Epithelial cell of proximal tubule (primary cell): ENCODE measurements at regions not wholly inside any gene's neighbourhood (a gene's known extent, or its start where the extent isn't known, plus 50 kb on each side); places are given as distances from the start of the nearest gene placed in this dataset.

ENCODE experiments used
- DNase-seq: peaks from one replicate; pipeline ENCODE4 v3.0.0-alpha.2; 2011; ENCODE audit warnings: low read depth
- H3K4me3 ChIP-seq: 2 replicates; pipeline ENCODE4 v1.5.1; 2011; ENCODE audit warnings: low read depth, mild to moderate bottlenecking, low read length
- TF ChIP-seq, protein P1 (sequence below): conservative IDR thresholded peaks from 2 replicates; pipeline ENCODE4 v1.5.1; 2012; ENCODE audit warnings: low read depth, mild to moderate bottlenecking, low read length

DNA sequence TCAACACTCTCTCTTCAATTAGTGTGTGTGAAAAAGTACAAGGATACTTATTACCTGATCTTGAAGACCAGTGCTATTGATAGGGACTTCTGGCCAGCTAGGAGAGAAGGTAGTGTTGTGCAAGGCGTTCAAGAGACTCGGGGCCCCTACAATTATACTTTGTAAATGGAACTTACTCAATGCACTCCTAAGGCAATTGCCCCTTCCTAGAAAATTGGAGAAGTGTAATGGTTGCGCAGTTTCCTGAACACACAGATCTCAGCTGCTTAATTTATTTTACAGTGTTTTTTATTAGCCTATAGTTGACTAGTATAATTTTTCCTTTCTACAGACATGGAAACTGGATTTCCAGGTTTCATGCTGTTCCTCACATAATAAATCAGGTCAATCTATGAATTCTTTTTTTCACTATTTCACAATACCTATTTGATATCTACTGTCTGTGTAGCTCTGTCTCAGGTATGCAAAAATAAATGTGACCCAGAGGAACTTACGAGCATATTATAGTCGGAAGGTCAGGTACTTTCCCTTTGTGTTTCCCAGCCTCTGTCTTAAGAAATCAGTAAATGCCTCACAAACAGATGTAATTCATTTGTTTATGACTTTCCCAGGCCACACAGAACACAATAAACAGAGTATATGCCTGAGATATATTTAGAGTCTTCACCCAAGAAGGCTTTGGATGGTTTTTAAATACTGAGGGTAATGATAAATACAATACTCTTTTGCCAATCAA lies 89.1 kb upstream of the TET2 start:
- no peak overlapping the region for H3K4me3 ChIP-seq
- TF ChIP-seq, protein P1, sequence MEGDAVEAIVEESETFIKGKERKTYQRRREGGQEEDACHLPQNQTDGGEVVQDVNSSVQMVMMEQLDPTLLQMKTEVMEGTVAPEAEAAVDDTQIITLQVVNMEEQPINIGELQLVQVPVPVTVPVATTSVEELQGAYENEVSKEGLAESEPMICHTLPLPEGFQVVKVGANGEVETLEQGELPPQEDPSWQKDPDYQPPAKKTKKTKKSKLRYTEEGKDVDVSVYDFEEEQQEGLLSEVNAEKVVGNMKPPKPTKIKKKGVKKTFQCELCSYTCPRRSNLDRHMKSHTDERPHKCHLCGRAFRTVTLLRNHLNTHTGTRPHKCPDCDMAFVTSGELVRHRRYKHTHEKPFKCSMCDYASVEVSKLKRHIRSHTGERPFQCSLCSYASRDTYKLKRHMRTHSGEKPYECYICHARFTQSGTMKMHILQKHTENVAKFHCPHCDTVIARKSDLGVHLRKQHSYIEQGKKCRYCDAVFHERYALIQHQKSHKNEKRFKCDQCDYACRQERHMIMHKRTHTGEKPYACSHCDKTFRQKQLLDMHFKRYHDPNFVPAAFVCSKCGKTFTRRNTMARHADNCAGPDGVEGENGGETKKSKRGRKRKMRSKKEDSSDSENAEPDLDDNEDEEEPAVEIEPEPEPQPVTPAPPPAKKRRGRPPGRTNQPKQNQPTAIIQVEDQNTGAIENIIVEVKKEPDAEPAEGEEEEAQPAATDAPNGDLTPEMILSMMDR, result no peak
- DNase-seq, result no peak

DNA sequence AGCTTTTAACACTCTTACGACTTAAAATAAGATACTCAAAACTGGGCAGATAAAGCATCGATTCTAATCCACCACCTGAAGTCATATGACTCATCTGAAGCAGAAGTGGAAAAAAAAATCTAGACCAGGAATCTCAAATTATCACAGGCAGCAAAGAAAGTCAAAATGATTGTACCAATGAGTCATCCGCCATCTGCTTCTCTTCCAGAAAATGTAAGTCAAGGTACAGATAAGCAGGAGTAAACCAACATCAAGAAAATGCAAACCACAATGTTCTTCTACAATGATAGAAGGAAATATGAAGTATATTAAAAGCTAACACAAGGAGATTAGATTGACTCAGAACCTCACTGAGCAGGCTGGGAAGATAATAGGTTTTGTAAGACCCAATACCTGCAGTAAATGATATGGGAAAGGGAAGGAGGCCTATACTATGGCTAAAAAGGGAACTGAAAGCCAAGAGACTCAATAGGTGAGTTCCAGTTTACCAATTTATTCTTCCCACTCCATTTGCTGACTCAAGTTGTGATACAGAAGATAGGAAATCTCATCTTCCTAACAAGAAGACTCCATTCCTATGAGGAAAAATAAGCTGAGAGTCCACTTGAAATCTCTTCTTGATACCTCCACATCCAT lies 88.4 kb upstream of the TET2 start:
- TF ChIP-seq, protein P1, result no peak
- DNase-seq, result no peak
- no peak overlapping the region for H3K4me3 ChIP-seq

DNA sequence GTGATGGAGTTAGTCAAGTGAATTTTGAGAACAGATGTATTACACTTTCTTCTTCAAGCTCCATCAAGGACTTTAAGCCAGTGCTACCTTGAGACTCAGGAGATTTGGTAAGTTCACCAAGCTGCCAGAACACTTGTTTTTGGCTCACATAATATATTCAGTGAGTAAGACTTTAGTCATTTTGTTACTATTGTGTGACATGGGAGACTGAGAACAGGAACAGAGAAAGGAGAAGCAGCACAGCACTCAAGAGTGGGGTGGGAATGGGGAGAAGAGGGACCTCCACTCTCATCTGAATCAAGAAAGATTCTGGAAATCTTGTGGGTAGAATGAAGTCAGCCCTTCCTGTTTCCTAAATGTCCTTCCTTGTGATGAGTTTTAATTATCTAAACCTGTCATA lies 87.3 kb upstream of the TET2 start:
- no peak for DNase-seq
- TF ChIP-seq, protein P1, result no peak
- no peak overlapping the region for H3K4me3 ChIP-seq

DNA sequence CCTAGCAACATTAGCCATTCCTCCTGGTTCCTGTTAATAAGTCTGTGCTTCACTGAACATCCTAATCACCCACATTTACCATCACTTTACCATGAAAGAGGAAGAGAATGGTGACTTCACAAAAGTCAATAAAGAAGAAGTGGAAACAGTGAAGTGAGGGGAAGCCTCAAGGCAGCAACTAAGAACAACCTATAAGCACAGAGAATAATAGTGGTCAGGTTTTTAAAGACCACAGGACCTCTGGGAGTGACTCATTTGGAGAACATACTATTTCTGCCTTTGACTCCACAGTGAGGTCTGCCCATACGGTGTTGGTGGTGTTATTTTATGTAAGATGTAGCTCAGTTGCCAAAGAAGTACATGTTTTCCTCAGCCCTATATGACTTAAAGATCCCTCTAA lies 86.0 kb upstream of the TET2 start:
- H3K4me3 ChIP-seq, result no peak overlapping the region
- no peak for DNase-seq
- TF ChIP-seq, protein P1, result no peak

DNA sequence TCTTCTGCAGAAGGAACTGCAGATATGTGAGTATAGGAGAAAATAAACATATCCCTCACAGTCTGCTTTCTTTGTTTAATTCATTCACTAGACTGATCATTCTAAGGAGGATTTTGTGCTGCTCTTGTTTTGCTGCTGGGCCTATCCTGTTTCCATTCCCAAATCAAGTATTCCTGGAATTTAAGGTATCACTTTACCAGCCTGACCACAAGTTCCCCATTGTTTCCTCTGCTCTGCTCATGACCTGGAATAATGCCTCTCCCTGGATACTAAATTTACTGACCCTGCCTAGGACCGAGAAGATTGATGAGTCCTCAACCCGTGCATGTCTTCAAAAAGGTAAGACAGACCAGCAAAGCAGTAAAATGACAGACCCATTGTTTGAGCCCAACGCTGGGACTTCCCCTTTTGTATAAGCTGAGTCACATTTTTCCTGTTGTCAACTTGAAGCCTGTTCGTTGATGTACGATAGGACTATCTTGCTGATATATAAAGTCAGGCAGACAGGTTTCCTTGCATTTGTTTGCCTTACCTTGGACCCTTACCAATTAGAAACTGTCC lies 85.5 kb upstream of the TET2 start:
- TF ChIP-seq, protein P1, result no peak
- H3K4me3 ChIP-seq, result no peak overlapping the region
- DNase-seq, result peak; percentile 61

DNA sequence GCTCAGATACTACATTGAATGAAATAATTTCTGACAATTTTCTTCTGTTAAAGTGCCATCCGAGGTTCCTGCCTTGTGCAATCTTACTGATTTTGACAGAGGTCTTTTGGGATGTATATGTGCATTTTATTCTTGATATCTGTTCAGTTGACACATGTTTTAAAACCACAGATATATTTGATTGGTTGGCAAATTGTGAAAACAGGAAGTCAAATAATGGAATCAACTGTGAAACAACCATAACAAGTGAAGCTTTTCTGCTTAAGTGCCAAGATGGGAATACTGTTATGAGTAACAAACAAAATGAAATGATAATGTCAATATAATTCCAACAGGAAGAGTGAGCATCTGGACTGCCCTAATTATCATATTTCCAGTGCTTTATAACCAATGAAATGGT lies 84.9 kb upstream of the TET2 start:
- no peak for DNase-seq
- TF ChIP-seq, protein P1, result no peak
- H3K4me3 ChIP-seq, result no peak overlapping the region
